ENCODE measurements at regions not wholly inside any gene's neighbourhood (a gene's known extent, or its start where the extent isn't known, plus 50 kb on each side); places are given as distances from the start of the nearest gene placed in this dataset.

GRCh38 chr10:9858816-9859215 is 1158.9 kb upstream of the CELF2 start:
- TF ChIP-seq CTCF (IDR thresholded peaks at IDR 0.05; ENCODE audit: poor library complexity) (no peak), EZH2phosphoT487 (IDR thresholded peaks at IDR 0.05; ENCODE audit: low read depth, severe bottlenecking, unreplicated experiment) (no peak), EZH2 (IDR thresholded peaks at IDR 0.05; ENCODE audit: borderline replicate concordance) (no peak)
